ENCODE measurements at regions not wholly inside any gene's neighbourhood (a gene's known extent, or its start where the extent isn't known, plus 50 kb on each side); places are given as distances from the start of the nearest gene placed in this dataset.

GRCh38 chr17:79196913-79197312, 122.3 kb downstream of the ENGASE start:
- peaks cover 0 to 13% of the 10 kb centered on the region in 2 donors for H3K27me3 ChIP-seq
- no peak for DNase-seq (ENCODE audit: low spot score in 2 of 2)
- TF ChIP-seq CTCF (IDR thresholded peaks at IDR 0.05) (no peak), POLR2A (IDR thresholded peaks at IDR 0.05) (no peak), EP300 (IDR thresholded peaks at IDR 0.05) (no peak)
- WGBS, 2 donors, result 70 to 83% methylated on average over 9 to 10 of the region's 10 CpGs
- H3K4me3 ChIP-seq, result no peak overlapping the region
- H3K4me1 ChIP-seq, result no peaks in the 10 kb centered on the region
- H3K36me3 ChIP-seq, result no peaks in the 10 kb centered on the region
- no peak overlapping the region for H3K27ac ChIP-seq
- no peaks in the 10 kb centered on the region for H3K9me3 ChIP-seq

- H3K9me3 ChIP-seq, result no peaks in the 10 kb centered on the region
- no peaks in the 10 kb centered on the region for H3K36me3 ChIP-seq
- TF ChIP-seq EP300 (IDR thresholded peaks at IDR 0.05), result no peak
- no peak for TF ChIP-seq CTCF (IDR thresholded peaks at IDR 0.05)
- no peak for TF ChIP-seq POLR2A (IDR thresholded peaks at IDR 0.05)
- H3K4me3 ChIP-seq, result no peak overlapping the region
- no peak overlapping the region for H3K27ac ChIP-seq
- DNase-seq (ENCODE audit: low spot score in 2 of 2), result no peak
- H3K27me3 ChIP-seq, result peaks cover 0 to 48% of the 10 kb centered on the region in 2 donors
- WGBS, 2 donors, result 4 to 11% methylated on average over 19 to 22 of the region's 22 CpGs
- no peaks in the 10 kb centered on the region for H3K4me1 ChIP-seq
Measured at GRCh38 chr17:79192503-79193351, 118.1 kb downstream of the ENGASE start.

GRCh38 chr17:79191270-79191934, 116.8 kb downstream of the ENGASE start:
- H3K4me1 ChIP-seq, result no peaks in the 10 kb centered on the region
- no peak overlapping the region for H3K4me3 ChIP-seq
- H3K36me3 ChIP-seq, result no peaks in the 10 kb centered on the region
- no peak overlapping the region for H3K27ac ChIP-seq
- no peaks in the 10 kb centered on the region for H3K9me3 ChIP-seq
- no peak for TF ChIP-seq EP300 (IDR thresholded peaks at IDR 0.05)
- no peak for TF ChIP-seq POLR2A (IDR thresholded peaks at IDR 0.05)
- no peak for TF ChIP-seq CTCF (IDR thresholded peaks at IDR 0.05)
- no peak for DNase-seq (ENCODE audit: low spot score in 2 of 2)
- H3K27me3 ChIP-seq, result peaks cover 0 to 61% of the 10 kb centered on the region in 2 donors
- WGBS, 2 donors, result 21 to 24% methylated on average over 18 to 21 of the region's 21 CpGs

- TF ChIP-seq CTCF (IDR thresholded peaks at IDR 0.05) (no peak), EP300 (IDR thresholded peaks at IDR 0.05) (no peak), POLR2A (IDR thresholded peaks at IDR 0.05) (no peak)
- no peaks in the 10 kb centered on the region for H3K36me3 ChIP-seq
- no peak overlapping the region for H3K27ac ChIP-seq
- peaks cover 0 to 82% of the 10 kb centered on the region in 2 donors for H3K27me3 ChIP-seq
- DNase-seq (ENCODE audit: low spot score in 2 of 2), result no peak
- H3K4me3 ChIP-seq, result no peak overlapping the region
- H3K4me1 ChIP-seq, result no peaks in the 10 kb centered on the region
- WGBS, 2 donors, result 55% methylated on average over 14 of the region's 14 CpGs
- H3K9me3 ChIP-seq, result no peaks in the 10 kb centered on the region
Measured at GRCh38 chr17:79189305-79189704, 114.7 kb downstream of the ENGASE start.

- H3K9me3 ChIP-seq, result no peaks in the 10 kb centered on the region
- no peaks in the 10 kb centered on the region for H3K36me3 ChIP-seq
- no peak overlapping the region for H3K27ac ChIP-seq
- WGBS, 2 donors, result 68 to 82% methylated on average over 1 to 5 of the region's 7 CpGs
- no peak for TF ChIP-seq EP300 (IDR thresholded peaks at IDR 0.05)
- TF ChIP-seq CTCF (IDR thresholded peaks at IDR 0.05), result no peak
- no peak for TF ChIP-seq POLR2A (IDR thresholded peaks at IDR 0.05)
- H3K4me3 ChIP-seq, result no peak overlapping the region
- no peak for DNase-seq (ENCODE audit: low spot score in 2 of 2)
- peaks cover 0 to 84% of the 10 kb centered on the region in 2 donors for H3K27me3 ChIP-seq
- H3K4me1 ChIP-seq, result peaks cover 0 to 3% (median 0%) of the 10 kb centered on the region in 4 donors
Measured at GRCh38 chr17:79188685-79189084, 114.1 kb downstream of the ENGASE start.

Measured in tibial nerve (tissue), 4 donors.